ENCODE measurements at regions not wholly inside any gene's neighbourhood (a gene's known extent, or its start where the extent isn't known, plus 50 kb on each side); places are given as distances from the start of the nearest gene placed in this dataset.

GRCh38 chr3:26368312-26368711 lies 254.3 kb upstream of the LRRC3B start:
- TF ChIP-seq, protein P1, sequence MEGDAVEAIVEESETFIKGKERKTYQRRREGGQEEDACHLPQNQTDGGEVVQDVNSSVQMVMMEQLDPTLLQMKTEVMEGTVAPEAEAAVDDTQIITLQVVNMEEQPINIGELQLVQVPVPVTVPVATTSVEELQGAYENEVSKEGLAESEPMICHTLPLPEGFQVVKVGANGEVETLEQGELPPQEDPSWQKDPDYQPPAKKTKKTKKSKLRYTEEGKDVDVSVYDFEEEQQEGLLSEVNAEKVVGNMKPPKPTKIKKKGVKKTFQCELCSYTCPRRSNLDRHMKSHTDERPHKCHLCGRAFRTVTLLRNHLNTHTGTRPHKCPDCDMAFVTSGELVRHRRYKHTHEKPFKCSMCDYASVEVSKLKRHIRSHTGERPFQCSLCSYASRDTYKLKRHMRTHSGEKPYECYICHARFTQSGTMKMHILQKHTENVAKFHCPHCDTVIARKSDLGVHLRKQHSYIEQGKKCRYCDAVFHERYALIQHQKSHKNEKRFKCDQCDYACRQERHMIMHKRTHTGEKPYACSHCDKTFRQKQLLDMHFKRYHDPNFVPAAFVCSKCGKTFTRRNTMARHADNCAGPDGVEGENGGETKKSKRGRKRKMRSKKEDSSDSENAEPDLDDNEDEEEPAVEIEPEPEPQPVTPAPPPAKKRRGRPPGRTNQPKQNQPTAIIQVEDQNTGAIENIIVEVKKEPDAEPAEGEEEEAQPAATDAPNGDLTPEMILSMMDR (optimal IDR thresholded peaks at IDR 0.05 in 1 of 3, IDR thresholded peaks at IDR 0.05 in 1 of 3, conservative IDR thresholded peaks at IDR 0.05 in 1 of 3; ENCODE audit: extremely low read depth in 1 of 3, insufficient read depth in 2 of 3, low read length in 3 of 3) = no peak
- TF ChIP-seq EZH2 (IDR thresholded peaks at IDR 0.05; ENCODE audit: low read length) = no peak

All from keratinocyte (primary cell).